AG10803 (cell line): ENCODE measurements at regions not wholly inside any gene's neighbourhood (a gene's known extent, or its start where the extent isn't known, plus 50 kb on each side); places are given as distances from the start of the nearest gene placed in this dataset.

ENCODE experiments used
- DNase-seq: peaks from one replicate; pipeline ENCODE4 v3.0.0; 2010; ENCODE audit warnings: low read depth
- H3K4me3 ChIP-seq: 2 replicates; pipeline ENCODE4 v1.5.1; 2011; ENCODE audit warnings: mild to moderate bottlenecking, low read length, control low read depth
- CTCF ChIP-seq: conservative IDR thresholded peaks from 2 replicates; pipeline ENCODE4 v1.5.1; 2011; ENCODE audit warnings: mild to moderate bottlenecking, low read length, control low read depth, inconsistent platforms

- DNase-seq = peak; percentile 84
- H3K4me3 ChIP-seq = no peak overlapping the region
- no peak for TF ChIP-seq CTCF
Measured at GRCh38 chr20:23257848-23258746, 92.5 kb upstream of the NXT1 start.

GRCh38 chr20:23257106-23257761 is 93.4 kb upstream of the NXT1 start:
- DNase-seq = no peak
- no peak for TF ChIP-seq CTCF
- no peak overlapping the region for H3K4me3 ChIP-seq

GRCh38 chr20:23255716-23256385 is 94.7 kb upstream of the NXT1 start:
- TF ChIP-seq CTCF = no peak
- no peak overlapping the region for H3K4me3 ChIP-seq
- peak; percentile 33 for DNase-seq

GRCh38 chr20:23255106-23255505 is 95.5 kb upstream of the NXT1 start:
- H3K4me3 ChIP-seq = no peak overlapping the region
- DNase-seq = no peak

GRCh38 chr20:23254505-23254904 is 96.1 kb upstream of the NXT1 start:
- DNase-seq = no peak
- no peak overlapping the region for H3K4me3 ChIP-seq
- no peak for TF ChIP-seq CTCF

More at GRCh38 chr20:23255106-23255505, 95.5 kb upstream of the NXT1 start:
- TF ChIP-seq CTCF = no peak

GRCh38 chr20:23254034-23254433 is 96.6 kb upstream of the NXT1 start:
- no peak for TF ChIP-seq CTCF
- no peak for DNase-seq
- no peak overlapping the region for H3K4me3 ChIP-seq
